Naive thymus-derived CD8-positive, alpha-beta T cell (primary cell): ENCODE measurements at regions not wholly inside any gene's neighbourhood (a gene's known extent, or its start where the extent isn't known, plus 50 kb on each side); places are given as distances from the start of the nearest gene placed in this dataset.

ENCODE experiments used
- ATAC-seq, 2 donors: fragments of 150-1000 bp; cut with Tn5 transposase in 1 of 2; sonication (Bioruptor Pico), chemical (Tn5 transposase) in 1 of 2; 1 replicate in 1 of 2; 2 replicates in 1 of 2; pipeline ENCODE4 v1.10.0; 2021; ENCODE audit warnings: mild to moderate bottlenecking in 2 of 2, moderate library complexity in 2 of 2
- POLR2A ChIA-PET: fragments of 350-600 bp; sonication (Branson Sonifier 250); formaldehyde crosslinking; loops from one replicate; lab custom pipeline; 2021; ENCODE audit warnings: antibody characterized with exemption; lab: Charles Lee
- DNase-seq, 10 donors: peaks; one replicate each; pipeline versions ENCODE4 v3.0.0 to v3.0.0-alpha.2; 2020 to 2022
- H3K27ac Mint-ChIP-seq, 10 donors: one replicate each; pipeline ENCODE4 v1.8.0; 2020 to 2022; ENCODE audit warnings: mild to moderate bottlenecking in 10 of 10, mixed read lengths in 10 of 10, moderate library complexity in 4 of 10, inconsistent platforms in 1 of 10
- H3K27me3 Mint-ChIP-seq, 5 donors: one replicate each; pipeline ENCODE4 v1.8.0; 2021 to 2022; ENCODE audit warnings: mixed read lengths in 5 of 5
- H3K36me3 Mint-ChIP-seq, 3 donors: one replicate each; pipeline ENCODE4 v1.8.0; 2020 to 2022; ENCODE audit warnings: mixed read lengths in 3 of 3, mild to moderate bottlenecking in 2 of 3, inconsistent platforms in 1 of 3
- H3K4me1 Mint-ChIP-seq, 4 donors: one replicate each; pipeline ENCODE4 v1.8.0; 2021 to 2022; ENCODE audit warnings: mixed read lengths in 4 of 4
- H3K4me3 Mint-ChIP-seq, 10 donors: one replicate each; pipeline ENCODE4 v1.8.0; 2020 to 2022; ENCODE audit warnings: mild to moderate bottlenecking in 10 of 10, mixed read lengths in 10 of 10, moderate library complexity in 6 of 10, inconsistent platforms in 1 of 10
- H3K9me3 Mint-ChIP-seq, 9 donors: one replicate each; pipeline ENCODE4 v1.8.0; 2020 to 2022; ENCODE audit warnings: mixed read lengths in 9 of 9, mild to moderate bottlenecking in 3 of 9, inconsistent platforms in 1 of 9, moderate library complexity in 1 of 9

DNA sequence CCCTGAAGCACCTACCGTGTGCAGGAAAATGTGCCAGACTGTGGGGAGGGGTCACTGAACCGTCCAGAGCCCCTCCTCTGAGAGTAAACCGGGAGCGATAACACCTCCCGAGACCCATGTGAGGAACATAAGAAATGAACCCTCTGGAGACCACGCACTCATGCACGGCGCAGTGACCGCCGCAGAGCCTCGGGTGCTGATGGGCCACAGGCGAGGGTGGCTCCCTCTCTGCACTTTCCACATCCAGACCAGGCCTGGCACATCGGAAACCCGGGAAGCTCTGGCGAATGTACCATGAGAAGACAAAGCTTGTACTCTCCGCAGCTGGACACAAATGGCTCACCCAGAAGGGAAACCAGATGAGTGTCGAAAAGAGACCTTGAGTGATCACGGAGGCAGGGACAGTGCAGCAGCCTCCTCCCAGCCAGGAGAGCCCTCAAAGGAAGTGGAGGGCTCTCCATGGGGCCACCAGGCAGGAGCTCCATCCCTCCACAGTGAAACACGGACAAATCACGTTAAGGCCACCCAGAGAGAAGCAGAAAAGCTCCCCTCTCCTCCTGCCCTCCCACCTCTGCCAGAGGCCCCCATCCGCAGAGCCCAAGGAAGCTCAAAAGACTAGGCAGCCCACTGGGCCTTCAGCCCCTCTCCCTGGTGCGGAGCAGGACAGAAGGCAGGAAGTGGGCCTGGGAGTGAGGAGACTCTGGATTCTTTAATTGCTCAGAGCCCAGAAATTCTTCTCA is 178.1 kb upstream of the PPP2R2D start:
- ATAC-seq (no peak), DNase-seq (no peak)
- Mint-ChIP-seq H3K36me3 (no peaks in the 10 kb centered on the region), H3K27me3 (peaks cover 7 to 47% (median 18%) of the 10 kb centered on the region in 5 donors), H3K4me1 (peaks cover 0 to 11% (median 6%) of the 10 kb centered on the region in 4 donors), H3K27ac (no peak overlapping the region), H3K4me3 (no peak overlapping the region), H3K9me3 (peaks cover 0 to 8% (median 4%) of the 10 kb centered on the region in 9 donors)
- POLR2A ChIA-PET: no interaction called here

DNA sequence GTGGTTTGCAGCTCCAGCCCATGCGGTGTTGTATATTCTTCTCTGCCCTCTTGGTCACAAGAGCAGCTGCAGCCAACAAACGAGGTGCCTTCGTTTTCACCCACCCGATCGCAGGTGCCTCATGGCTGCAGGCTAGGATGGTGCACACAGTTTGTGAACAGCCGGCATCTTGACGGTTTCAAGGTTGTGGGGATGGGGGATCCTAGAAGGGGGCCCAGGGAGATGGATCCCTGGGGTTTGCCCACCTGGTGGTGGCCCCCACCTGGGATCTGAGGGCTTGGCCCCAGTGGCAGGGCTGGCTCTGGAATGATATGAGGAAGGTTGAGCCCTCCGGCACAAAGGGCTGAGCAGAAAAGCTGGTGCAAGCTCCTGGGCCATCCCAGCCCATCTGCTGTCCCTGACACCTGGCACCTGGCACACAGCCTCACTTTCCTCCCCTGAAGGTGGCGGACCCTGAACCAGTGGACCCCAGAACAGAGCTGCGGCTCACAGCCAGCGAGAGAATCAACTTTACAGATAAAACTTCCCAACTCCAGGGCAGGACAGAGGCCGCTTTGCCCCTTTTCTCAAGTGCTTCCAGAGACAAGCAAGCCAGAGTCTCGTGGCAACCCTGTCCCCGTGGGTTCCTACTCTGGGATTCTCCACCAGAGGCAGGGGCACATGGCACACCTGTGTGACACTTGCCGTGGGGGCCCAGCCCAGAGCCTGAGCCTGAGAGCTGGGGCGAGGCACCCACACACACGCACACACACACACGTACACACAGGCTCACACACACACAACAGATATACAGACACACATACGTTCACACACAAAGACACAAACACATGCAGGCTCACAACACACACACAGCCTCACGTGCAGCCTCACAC is 177.3 kb upstream of the PPP2R2D start:
- DNase-seq: no peak
- Mint-ChIP-seq H3K4me1 (peaks cover 0 to 11% (median 6%) of the 10 kb centered on the region in 4 donors), H3K36me3 (no peaks in the 10 kb centered on the region), H3K4me3 (no peak overlapping the region), H3K9me3 (peaks cover 0 to 7% (median 4%) of the 10 kb centered on the region in 9 donors), H3K27me3 (peaks cover 7 to 47% (median 21%) of the 10 kb centered on the region in 5 donors), H3K27ac (peak overlapping the region in 1 of 10 donors; percentile 77)
- POLR2A ChIA-PET: no interaction called here
- ATAC-seq: no peak

DNA sequence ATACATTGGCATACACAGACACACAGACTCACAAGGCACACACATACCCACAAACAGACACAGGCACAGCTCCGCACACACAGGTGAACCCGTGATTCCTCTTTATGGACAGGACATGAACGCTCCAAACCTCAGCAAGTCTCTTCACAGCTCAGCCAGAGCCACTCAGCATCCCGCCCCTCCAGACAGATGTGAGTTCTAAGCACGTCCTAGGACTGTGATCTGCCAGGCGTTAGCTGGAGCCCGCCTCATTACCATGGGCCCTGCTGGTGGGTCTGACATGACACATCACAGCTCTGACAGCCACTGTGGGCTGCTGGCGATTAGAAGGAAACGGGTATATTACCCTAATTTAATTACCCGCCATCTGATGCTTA is 176.7 kb upstream of the PPP2R2D start:
- H3K9me3 Mint-ChIP-seq: peaks cover 0 to 7% (median 4%) of the 10 kb centered on the region in 9 donors
- no peak for DNase-seq
- peaks cover 0 to 11% (median 6%) of the 10 kb centered on the region in 4 donors for H3K4me1 Mint-ChIP-seq
- H3K27ac Mint-ChIP-seq: peak overlapping the region in 1 of 10 donors; percentile 77
- H3K27me3 Mint-ChIP-seq: peaks cover 7 to 51% (median 21%) of the 10 kb centered on the region in 5 donors
- H3K4me3 Mint-ChIP-seq: no peak overlapping the region
- POLR2A ChIA-PET: no interaction called here
- ATAC-seq: no peak
- H3K36me3 Mint-ChIP-seq: no peaks in the 10 kb centered on the region

DNA sequence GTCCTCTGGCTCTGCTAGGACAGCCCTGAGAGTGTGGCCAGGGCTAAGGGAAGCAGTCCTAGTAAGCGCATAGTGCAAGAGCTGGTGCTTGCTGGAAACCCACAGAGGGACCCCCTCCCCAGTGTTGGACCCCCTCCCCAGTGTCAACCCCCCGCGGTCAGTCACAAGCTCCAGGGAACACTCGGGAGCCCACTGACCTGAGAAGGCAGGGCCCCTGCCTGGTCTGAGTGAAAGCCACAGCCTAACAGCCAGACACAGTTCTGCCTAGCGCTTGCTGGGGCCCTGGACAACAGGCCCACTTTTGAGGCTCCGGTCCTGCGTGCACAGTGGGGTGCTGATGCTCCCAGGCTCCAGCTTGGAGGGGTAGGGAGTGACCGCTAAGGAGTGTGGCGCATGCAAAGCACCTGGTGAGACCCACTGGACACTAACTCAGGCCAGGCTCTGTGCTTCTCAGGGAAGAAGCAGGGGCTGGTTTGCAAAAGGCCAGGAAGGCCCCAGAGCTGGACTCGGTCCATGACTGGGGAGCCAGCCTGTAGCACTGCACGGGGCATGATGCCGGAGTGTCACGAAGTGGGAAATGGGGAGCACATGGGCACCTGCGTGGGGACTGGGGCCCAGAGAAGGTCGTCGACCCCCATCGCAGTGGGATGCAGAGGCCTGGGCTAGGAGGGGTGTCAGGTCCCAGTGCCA is 175.8 kb upstream of the PPP2R2D start:
- no peaks in the 10 kb centered on the region for H3K36me3 Mint-ChIP-seq
- H3K9me3 Mint-ChIP-seq: peaks cover 0 to 5% (median 2%) of the 10 kb centered on the region in 9 donors
- H3K27ac Mint-ChIP-seq: no peak overlapping the region
- peaks cover 0 to 11% (median 6%) of the 10 kb centered on the region in 4 donors for H3K4me1 Mint-ChIP-seq
- ATAC-seq: no peak
- H3K27me3 Mint-ChIP-seq: peaks cover 7 to 57% (median 24%) of the 10 kb centered on the region in 5 donors
- POLR2A ChIA-PET: no interaction called here
- no peak for DNase-seq
- no peak overlapping the region for H3K4me3 Mint-ChIP-seq

DNA sequence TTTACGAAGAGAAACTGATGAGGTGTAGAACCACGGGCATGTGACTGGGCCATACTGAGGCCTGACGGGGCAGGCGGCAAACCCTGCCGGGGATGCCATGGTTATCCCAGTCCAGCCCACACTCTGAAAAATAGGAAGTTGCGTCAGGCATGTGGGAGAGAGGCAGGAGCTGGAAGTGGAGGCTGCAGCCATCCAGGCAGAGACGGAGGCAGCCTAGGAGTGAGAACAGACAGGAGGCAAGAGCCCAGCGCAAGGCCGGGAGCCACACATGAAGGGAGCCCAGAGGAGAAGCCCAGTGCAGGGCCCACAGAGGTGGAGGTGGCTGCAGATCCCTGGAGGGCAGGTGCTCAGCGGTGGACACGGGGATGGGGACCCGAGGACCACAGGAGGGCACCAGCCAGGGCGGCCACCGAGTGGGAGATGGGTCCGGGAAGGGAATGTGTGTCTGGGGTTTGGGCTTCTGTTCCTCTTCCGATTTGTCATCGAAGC is 175.2 kb upstream of the PPP2R2D start:
- Mint-ChIP-seq H3K4me3 (no peak overlapping the region), H3K27me3 (peaks cover 7 to 57% (median 24%) of the 10 kb centered on the region in 5 donors), H3K9me3 (peaks cover 0 to 4% (median 0%) of the 10 kb centered on the region in 9 donors), H3K4me1 (peaks cover 0 to 11% (median 6%) of the 10 kb centered on the region in 4 donors), H3K27ac (no peak overlapping the region), H3K36me3 (no peaks in the 10 kb centered on the region)
- POLR2A ChIA-PET: no interaction called here
- DNase-seq: no peak
- ATAC-seq: no peak

DNA sequence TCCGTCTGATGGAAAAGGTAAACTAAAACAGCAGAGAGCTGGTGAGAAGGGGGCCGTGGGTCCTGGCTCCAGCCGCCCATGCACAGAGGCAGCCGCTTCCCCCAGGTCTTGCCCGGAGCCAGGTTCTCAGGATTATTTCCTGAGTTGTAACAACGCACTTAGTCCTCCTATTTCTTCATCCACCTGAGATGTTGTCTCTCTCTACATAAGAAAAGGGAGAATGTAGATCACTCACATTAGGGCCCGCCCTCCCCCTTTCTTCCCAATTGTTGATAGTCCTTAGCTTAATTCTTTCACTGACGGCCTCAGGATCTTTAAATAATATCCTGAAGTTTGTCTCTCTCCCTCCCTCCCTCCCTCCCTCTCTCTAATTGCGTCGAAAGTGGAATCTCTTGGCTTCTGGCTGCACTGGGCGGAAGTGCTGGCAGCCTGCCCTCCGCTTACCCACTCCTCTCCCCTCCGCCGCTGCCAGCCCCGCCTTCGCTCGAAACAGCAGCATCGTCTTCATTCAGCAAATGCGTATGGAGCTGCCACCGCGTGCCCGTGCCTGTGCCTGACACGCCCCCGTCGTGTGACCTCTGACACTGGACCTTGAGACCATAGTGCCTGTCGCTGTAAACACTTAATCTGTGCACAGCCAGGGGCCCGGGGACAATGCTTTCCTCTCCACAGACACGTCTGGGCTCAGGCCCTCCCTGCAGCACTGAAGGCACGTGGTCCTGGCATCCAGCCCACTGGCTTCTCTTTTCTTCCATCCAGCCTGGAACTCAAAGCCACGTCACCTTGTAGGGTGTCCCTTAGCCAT is 174.5 kb upstream of the PPP2R2D start:
- peak overlapping the region in 4 of 10 donors; percentile 17 to 39 (median 30) for H3K4me3 Mint-ChIP-seq
- H3K36me3 Mint-ChIP-seq: no peaks in the 10 kb centered on the region
- H3K27me3 Mint-ChIP-seq: peaks cover 5 to 57% (median 24%) of the 10 kb centered on the region in 5 donors
- POLR2A ChIA-PET: no interaction called here
- peaks cover 0 to 11% (median 6%) of the 10 kb centered on the region in 4 donors for H3K4me1 Mint-ChIP-seq
- H3K27ac Mint-ChIP-seq: peak overlapping the region in 2 of 10 donors; percentile 29 to 73
- DNase-seq (no peak), ATAC-seq (no peak)
- peaks cover 0 to 2% (median 0%) of the 10 kb centered on the region in 9 donors for H3K9me3 Mint-ChIP-seq

DNA sequence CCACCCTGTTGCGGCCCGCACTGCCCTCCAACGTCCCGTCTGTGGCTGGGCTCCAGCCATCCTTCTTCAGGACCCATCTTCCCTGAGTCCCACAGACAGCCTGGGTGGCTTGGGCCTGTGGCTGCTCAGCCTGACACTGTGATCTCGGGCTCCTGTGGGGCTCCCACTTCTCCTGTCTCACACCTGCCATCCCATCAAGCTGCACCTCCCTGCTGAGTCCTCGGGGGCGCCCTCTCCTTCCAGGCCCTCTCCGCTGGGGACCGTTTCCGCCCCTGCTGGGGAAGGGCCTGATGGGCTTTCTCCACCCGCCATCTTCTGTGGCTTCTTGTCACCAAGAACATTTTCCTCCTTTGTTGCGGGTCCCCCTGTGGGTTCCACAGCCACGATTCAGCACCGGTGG is 173.8 kb upstream of the PPP2R2D start:
- POLR2A ChIA-PET: no interaction called here
- Mint-ChIP-seq H3K27me3 (peaks cover 5 to 50% (median 24%) of the 10 kb centered on the region in 5 donors), H3K9me3 (peaks cover 0 to 2% (median 0%) of the 10 kb centered on the region in 9 donors), H3K36me3 (no peaks in the 10 kb centered on the region), H3K27ac (peak overlapping the region in 2 of 10 donors; percentile 47 to 73), H3K4me3 (peak overlapping the region in 2 of 10 donors; percentile 17 to 33), H3K4me1 (peaks cover 0 to 11% (median 6%) of the 10 kb centered on the region in 4 donors)
- DNase-seq (no peak), ATAC-seq (no peak)

DNA sequence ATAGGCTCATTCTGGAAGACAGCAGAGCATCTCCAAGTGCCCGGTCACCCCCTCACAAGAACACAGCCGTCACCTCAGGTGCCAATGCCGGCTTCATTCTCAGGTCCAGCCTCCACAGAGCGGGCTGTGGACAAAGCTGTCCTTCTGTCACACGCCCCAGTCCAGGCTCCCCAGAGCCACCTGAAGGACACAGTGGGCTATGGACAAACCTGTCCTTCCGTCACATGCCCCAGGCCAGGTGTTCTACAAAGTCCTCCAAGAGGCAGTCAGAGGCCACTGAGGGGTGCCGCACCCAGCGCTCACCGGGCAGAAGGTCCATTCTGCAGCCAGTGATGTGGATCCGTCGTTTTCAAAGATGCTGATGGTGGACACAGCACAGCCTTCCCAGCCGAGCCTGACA is 173.2 kb upstream of the PPP2R2D start:
- ATAC-seq (no peak), DNase-seq (no peak)
- no peaks in the 10 kb centered on the region for H3K36me3 Mint-ChIP-seq
- peaks cover 0 to 11% (median 6%) of the 10 kb centered on the region in 4 donors for H3K4me1 Mint-ChIP-seq
- H3K27me3 Mint-ChIP-seq: peaks cover 5 to 48% (median 20%) of the 10 kb centered on the region in 5 donors
- peaks cover 0 to 2% (median 0%) of the 10 kb centered on the region in 9 donors for H3K9me3 Mint-ChIP-seq
- no peak overlapping the region for H3K4me3 Mint-ChIP-seq
- POLR2A ChIA-PET: no interaction called here
- no peak overlapping the region for H3K27ac Mint-ChIP-seq

DNA sequence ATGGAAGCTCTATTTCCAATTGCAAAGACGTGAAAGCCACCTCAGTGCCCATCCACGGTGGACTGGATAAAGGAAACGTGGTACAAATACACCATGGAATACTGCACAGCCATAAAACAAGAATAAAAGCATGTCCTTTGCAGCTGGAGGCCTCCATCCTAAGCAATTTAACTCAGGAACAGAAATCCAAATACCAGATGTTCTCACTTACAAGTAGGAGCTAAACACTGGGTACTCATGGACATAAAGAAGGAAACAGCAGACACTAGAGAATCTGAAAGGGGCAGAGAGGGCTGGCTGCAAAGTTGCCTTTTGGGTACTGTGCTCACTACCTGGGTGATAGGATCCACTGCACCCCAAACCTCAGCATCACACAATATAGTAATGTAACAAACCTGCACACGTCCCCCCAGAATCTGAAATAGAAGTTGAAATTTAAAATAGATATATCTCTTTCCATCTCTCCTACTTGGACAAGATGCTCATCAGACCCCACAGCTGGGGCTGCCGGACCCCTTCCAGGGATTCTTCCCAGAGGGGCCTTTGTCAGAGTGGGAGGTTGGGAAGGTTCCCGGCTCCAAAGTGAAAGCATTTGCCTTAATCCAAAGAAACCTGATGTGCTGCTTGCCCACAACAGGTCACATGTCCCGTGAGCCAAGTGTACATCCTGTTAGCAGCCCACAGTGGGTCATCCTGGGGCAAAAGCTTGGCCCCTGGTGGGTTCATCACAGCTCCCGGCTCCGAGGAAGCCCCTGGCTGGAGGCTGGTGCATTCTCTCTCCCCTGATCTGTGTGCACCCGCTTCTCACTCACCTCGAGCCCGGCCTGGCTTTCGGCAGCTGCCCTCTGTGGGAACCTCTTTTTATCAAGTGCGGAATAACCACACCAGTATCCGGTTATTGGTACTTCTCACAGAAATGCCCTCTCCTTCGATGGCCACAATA is 172.3 kb upstream of the PPP2R2D start:
- DNase-seq: no peak

DNA sequence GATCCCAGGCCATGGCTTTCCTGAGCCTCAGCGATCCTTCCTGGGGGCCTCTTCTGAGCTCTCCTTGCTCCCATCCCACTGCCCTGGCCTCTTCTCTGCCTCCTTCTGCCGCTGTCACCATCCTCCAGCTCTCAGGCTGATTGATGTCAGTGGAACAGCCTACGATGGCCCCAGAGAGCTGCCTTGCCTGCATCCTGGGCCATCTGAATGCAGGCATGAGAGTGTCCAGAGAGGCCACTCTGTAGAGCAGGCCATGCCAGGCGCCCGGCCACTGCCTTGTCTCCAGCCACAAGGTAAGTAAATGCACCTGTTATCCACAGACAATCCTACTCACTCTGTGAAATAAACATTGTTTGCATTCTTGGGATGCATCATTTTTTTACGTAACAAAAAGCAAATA is 171.4 kb upstream of the PPP2R2D start:
- Mint-ChIP-seq H3K9me3 (no peaks in the 10 kb centered on the region), H3K4me1 (peaks cover 0 to 11% (median 6%) of the 10 kb centered on the region in 4 donors), H3K27ac (no peak overlapping the region), H3K36me3 (no peaks in the 10 kb centered on the region), H3K4me3 (no peak overlapping the region), H3K27me3 (peaks cover 3 to 39% (median 16%) of the 10 kb centered on the region in 5 donors)
- POLR2A ChIA-PET: no interaction called here
- ATAC-seq (no peak), DNase-seq (no peak)

More for the DNA sequence above, 172.3 kb upstream of the PPP2R2D start:
- Mint-ChIP-seq H3K9me3 (peaks cover 0 to 2% (median 0%) of the 10 kb centered on the region in 9 donors), H3K36me3 (no peaks in the 10 kb centered on the region), H3K27me3 (peaks cover 5 to 47% (median 19%) of the 10 kb centered on the region in 5 donors), H3K4me3 (no peak overlapping the region), H3K4me1 (peaks cover 0 to 11% (median 6%) of the 10 kb centered on the region in 4 donors), H3K27ac (no peak overlapping the region)
- POLR2A ChIA-PET: no interaction called here
- ATAC-seq: no peak
